Breast epithelium (tissue), 4 donors: ENCODE measurements at regions not wholly inside any gene's neighbourhood (a gene's known extent, or its start where the extent isn't known, plus 50 kb on each side); places are given as distances from the start of the nearest gene placed in this dataset.

Experiments
- DNase-seq, 2 donors: peaks; one replicate each; pipeline ENCODE4 v3.0.0-alpha.2; 2019; ENCODE audit warnings: low spot score in 2 of 2
- H3K27ac ChIP-seq, 2 donors: fragments of 200-600 bp; sonication (generic) in 1 of 2; one replicate each; pipeline ENCODE4 v1.5.1; 2016 to 2019; ENCODE audit warnings: mild to moderate bottlenecking in 1 of 2
- H3K27me3 ChIP-seq, 2 donors: fragments of 200-600 bp; sonication (generic) in 1 of 2; one replicate each; pipeline versions ENCODE4 v1.5.1 to v1.6.0; 2017 to 2019; ENCODE audit warnings: control low read depth in 1 of 2, mild to moderate bottlenecking in 1 of 2
- H3K36me3 ChIP-seq: fragments of 200-600 bp; one replicate; pipeline ENCODE4 v1.5.1; 2019
- H3K4me1 ChIP-seq, 2 donors: fragments of 200-600 bp; sonication (generic); one replicate each; pipeline ENCODE4 v1.5.1; 2016 to 2019; ENCODE audit warnings: control low read depth in 1 of 2
- H3K4me3 ChIP-seq, 3 donors: fragments of 200-600 bp; sonication (generic); 1 replicate in 2 of 3; 2 replicates in 1 of 3; pipeline ENCODE4 v1.5.1; 2016 to 2019; ENCODE audit warnings: mild to moderate bottlenecking in 3 of 3, moderate library complexity in 2 of 3
- H3K9me3 ChIP-seq, 2 donors: fragments of 200-600 bp; sonication (generic) in 1 of 2; one replicate each; pipeline ENCODE4 v1.5.1; 2016 to 2019; ENCODE audit warnings: control low read depth in 1 of 2
- POLR2A ChIP-seq: fragments of 450-650 bp; IDR thresholded peaks from one replicate; pipeline ENCODE4 v1.6.1; 2016; ENCODE audit warnings: antibody characterized with exemption, mild to moderate bottlenecking, moderate library complexity
- POLR2AphosphoS5 ChIP-seq, 3 donors: sonication (generic); formaldehyde crosslinking; IDR thresholded peaks; one replicate each; pipeline ENCODE4 v1.6.1; 2017; ENCODE audit warnings: antibody characterized with exemption in 3 of 3
- intact Hi-C: fragments of 100-400 bp; cut with DNase I; formaldehyde crosslinking; loops from one replicate; pipeline ENCODE4 v1.15.1; 2023; ENCODE audit warnings: low total_unique reads
- TF ChIP-seq, protein P1 (sequence below), 3 donors: fragments of 450-650 bp; IDR thresholded peaks; one replicate each; pipeline ENCODE4 v1.5.1; 2016 to 2017; ENCODE audit warnings: antibody characterized with exemption in 3 of 3, mild to moderate bottlenecking in 3 of 3, moderate library complexity in 3 of 3

DNA sequence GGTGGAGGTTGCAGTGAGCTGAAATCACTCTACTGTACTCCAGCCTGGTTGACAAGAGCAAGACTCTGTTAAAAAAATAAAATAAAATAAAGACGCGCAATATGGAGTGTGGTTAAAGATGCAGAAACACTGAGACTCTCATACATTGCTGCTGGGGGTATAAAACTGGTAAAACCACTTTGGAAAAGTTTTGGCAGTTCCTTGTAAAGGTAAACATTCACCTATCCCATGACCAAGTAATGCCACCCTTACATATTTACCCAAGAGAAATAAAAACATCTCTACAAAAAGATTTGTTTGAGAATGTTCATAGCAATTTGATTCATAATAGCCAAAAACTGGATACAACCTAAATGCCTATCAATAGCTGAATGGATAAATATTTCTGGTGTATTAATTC, 398.5 kb downstream of the PDCD6IP start:
- intact Hi-C loops = no loop called here
- H3K9me3 ChIP-seq = no peaks in the 10 kb centered on the region
- H3K4me1 ChIP-seq = no peaks in the 10 kb centered on the region
- DNase-seq = no peak
- no peak overlapping the region for H3K4me3 ChIP-seq
- H3K27me3 ChIP-seq = no peaks in the 10 kb centered on the region
- H3K36me3 ChIP-seq = no peaks in the 10 kb centered on the region
- TF ChIP-seq POLR2AphosphoS5 (IDR thresholded peaks at IDR 0.05) = no peak
- TF ChIP-seq, protein P1, sequence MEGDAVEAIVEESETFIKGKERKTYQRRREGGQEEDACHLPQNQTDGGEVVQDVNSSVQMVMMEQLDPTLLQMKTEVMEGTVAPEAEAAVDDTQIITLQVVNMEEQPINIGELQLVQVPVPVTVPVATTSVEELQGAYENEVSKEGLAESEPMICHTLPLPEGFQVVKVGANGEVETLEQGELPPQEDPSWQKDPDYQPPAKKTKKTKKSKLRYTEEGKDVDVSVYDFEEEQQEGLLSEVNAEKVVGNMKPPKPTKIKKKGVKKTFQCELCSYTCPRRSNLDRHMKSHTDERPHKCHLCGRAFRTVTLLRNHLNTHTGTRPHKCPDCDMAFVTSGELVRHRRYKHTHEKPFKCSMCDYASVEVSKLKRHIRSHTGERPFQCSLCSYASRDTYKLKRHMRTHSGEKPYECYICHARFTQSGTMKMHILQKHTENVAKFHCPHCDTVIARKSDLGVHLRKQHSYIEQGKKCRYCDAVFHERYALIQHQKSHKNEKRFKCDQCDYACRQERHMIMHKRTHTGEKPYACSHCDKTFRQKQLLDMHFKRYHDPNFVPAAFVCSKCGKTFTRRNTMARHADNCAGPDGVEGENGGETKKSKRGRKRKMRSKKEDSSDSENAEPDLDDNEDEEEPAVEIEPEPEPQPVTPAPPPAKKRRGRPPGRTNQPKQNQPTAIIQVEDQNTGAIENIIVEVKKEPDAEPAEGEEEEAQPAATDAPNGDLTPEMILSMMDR (IDR thresholded peaks at IDR 0.05) = no peak
- no peak for TF ChIP-seq POLR2A
- peak overlapping the region in 1 of 2 donors; percentile 32 for H3K27ac ChIP-seq

- no peaks in the 10 kb centered on the region for H3K36me3 ChIP-seq
- no peak overlapping the region for H3K4me3 ChIP-seq
- H3K9me3 ChIP-seq = no peaks in the 10 kb centered on the region
- TF ChIP-seq POLR2A (no peak), POLR2AphosphoS5 (IDR thresholded peaks at IDR 0.05) (no peak)
- TF ChIP-seq, protein P1 (IDR thresholded peaks at IDR 0.05) = no peak
- H3K27ac ChIP-seq = no peak overlapping the region
- H3K4me1 ChIP-seq = no peaks in the 10 kb centered on the region
- H3K27me3 ChIP-seq = no peaks in the 10 kb centered on the region
- DNase-seq = no peak
- intact Hi-C loops = no loop called here
Measured at GRCh38 chr3:34198309-34198708, 399.9 kb downstream of the PDCD6IP start.

DNA sequence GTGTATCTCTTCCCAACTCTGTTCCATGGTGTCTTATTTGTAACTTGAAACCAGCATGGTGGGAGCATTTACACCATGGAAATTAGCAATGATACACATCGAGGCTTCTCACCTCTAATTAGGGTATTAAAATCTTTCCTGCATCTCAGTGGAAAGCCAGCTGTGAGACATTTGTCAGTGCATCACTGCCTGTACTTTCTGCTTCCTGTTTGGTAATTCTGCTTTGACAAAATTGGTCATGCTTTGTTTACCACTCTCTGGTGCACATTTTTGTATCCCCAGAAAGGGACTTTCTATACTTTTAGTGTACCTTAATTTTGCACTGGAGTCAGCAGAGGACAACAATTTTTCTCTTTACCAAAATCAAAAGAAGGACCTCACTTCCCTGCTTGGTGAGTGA, 402.1 kb downstream of the PDCD6IP start:
- Histone ChIP-seq H3K9me3 (no peaks in the 10 kb centered on the region), H3K27ac (no peak overlapping the region), H3K4me3 (no peak overlapping the region), H3K36me3 (no peaks in the 10 kb centered on the region), H3K4me1 (no peaks in the 10 kb centered on the region), H3K27me3 (no peaks in the 10 kb centered on the region)
- TF ChIP-seq POLR2AphosphoS5 (IDR thresholded peaks at IDR 0.05) (no peak), POLR2A (no peak)
- TF ChIP-seq, protein P1 (IDR thresholded peaks at IDR 0.05) = no peak
- intact Hi-C loops = no loop called here
- DNase-seq = no peak

- intact Hi-C loops = no loop called here
- H3K36me3 ChIP-seq = no peaks in the 10 kb centered on the region
- DNase-seq = no peak
- H3K9me3 ChIP-seq = no peaks in the 10 kb centered on the region
- no peak overlapping the region for H3K4me3 ChIP-seq
- H3K27me3 ChIP-seq = no peaks in the 10 kb centered on the region
- TF ChIP-seq, protein P1 (IDR thresholded peaks at IDR 0.05) = no peak
- TF ChIP-seq POLR2A (no peak), POLR2AphosphoS5 (IDR thresholded peaks at IDR 0.05) (no peak)
- no peak overlapping the region for H3K27ac ChIP-seq
- H3K4me1 ChIP-seq = no peaks in the 10 kb centered on the region
Measured at GRCh38 chr3:34202975-34203374, 404.5 kb downstream of the PDCD6IP start.

- H3K27ac ChIP-seq = no peak overlapping the region
- TF ChIP-seq, protein P1 (IDR thresholded peaks at IDR 0.05) = no peak
- no peak for TF ChIP-seq POLR2AphosphoS5 (IDR thresholded peaks at IDR 0.05)
- no peak for TF ChIP-seq POLR2A
- intact Hi-C loops = no loop called here
- H3K4me1 ChIP-seq = no peaks in the 10 kb centered on the region
- DNase-seq = no peak
- no peaks in the 10 kb centered on the region for H3K9me3 ChIP-seq
- no peaks in the 10 kb centered on the region for H3K36me3 ChIP-seq
- no peaks in the 10 kb centered on the region for H3K27me3 ChIP-seq
- no peak overlapping the region for H3K4me3 ChIP-seq
Measured at GRCh38 chr3:34203386-34203785, 405.0 kb downstream of the PDCD6IP start.
